HG03280 (cell line): ENCODE measurements at regions not wholly inside any gene's neighbourhood (a gene's known extent, or its start where the extent isn't known, plus 50 kb on each side); places are given as distances from the start of the nearest gene placed in this dataset.

Experiments
- ATAC-seq: cut with Tn5 transposase; IDR thresholded peaks from one replicate; pipeline ENCODE4 v1.9.1; 2021; ENCODE audit warnings: mild to moderate bottlenecking, moderate library complexity; ENCODE audit not compliant: unreplicated experiment

DNA sequence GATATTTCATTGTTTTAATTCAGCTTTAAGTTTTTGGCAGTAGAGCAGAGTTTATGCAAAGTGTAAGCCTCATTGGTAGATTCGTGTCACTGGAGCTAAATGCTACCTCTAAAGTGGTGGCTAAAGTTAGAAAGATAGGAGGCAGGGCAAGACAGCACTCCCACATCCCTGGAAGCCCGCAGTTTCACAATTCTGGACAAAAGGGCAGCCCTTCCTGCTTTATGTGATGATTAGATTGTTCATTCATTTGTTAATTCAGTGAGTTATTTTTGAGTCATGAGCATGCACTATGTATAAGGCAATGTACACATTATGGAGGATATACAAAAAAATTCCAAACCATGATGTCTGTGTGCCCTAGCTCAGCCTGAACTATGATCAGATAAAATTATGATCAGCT, 52.1 kb upstream of the EIF3M start:
- ATAC-seq = no peak

DNA sequence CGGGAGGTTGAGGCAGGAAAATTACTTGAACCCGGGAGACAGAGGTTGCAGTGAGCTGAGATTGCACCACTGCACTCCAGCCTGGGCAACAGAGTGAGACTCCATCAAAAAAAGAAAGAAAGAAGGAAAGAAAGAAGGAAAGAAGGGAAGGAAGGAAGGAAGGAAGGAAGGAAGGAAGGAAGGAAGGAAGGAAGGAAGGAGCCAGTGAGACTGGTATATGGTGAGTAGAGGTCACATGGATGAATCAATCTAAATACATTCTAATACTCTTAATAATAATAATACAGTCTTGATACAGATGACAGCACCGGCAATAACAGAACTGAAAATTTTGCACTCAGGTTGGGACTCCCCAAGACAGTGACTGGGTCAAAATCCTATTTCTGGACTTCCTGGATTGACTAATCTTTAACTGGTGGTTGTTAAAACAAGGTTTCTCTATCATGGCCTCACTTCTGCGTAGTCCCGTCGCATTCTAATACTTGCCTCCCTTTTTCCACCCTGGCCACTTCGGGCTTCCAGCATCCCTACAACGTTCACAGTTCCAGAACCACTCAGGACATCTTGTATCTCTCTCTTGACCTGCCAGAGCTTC, 53.5 kb upstream of the EIF3M start:
- peak; percentile 95 for ATAC-seq

DNA sequence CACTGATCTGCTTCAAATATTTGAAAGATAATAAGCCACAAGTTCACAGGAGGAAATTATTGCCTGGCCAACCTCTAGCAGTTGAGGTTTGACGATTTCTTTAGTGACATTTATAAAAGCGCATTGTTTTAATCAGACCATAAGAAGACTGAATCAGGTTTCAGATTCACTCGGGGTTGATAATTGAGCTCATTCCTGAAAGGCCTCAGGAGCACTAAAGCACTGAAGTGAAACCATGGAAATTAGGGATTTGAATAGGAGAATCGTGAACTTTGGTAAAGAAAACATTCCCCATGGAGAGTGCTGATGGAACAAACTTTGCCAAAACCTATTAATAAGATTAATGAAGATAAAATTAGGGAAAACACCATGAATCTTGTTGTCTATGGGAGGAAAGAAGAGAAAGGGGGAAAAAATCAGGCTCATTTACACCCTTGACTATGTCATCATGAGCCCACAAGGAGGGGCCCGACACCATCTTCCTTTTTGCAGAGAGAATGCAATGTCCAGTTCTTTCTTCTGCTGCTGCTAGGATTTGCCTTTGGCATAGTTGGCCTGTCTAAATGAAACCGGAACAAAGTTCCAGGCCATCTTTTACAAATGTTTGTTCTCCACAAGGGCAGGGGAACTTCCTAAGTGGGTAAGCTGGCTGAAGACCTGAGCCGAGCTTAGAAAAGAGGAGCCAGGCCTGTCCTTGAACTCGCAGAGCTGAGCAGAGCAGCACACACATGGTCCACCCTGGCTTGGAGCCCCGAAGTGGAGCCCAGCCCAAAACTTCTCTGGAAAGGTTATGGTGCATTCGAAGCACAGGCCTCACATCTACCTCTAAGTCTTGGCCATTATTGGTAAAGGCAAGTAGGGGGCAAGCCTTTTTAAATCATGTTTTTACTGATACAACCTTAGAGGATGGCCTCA, 56.1 kb upstream of the EIF3M start:
- ATAC-seq = no peak

DNA sequence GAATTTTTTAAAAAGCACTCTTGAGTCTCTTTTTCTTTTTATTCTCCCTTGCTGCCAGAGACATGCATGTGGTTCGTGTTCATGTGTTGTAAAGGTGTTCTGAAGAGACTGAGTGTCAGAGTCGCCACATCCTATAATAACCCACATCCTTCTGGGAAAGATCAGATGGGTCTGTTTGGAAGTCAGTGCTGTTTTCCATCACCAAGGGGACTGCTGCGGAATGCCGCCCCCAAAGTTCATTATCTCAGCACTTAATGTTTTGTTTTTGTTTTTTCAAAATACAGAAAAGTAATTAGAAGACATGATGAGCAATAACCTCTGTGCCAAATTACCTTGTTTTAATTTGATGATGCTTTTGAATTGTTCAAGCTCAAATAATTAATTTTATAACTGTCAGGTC, 56.9 kb upstream of the EIF3M start:
- no peak for ATAC-seq

DNA sequence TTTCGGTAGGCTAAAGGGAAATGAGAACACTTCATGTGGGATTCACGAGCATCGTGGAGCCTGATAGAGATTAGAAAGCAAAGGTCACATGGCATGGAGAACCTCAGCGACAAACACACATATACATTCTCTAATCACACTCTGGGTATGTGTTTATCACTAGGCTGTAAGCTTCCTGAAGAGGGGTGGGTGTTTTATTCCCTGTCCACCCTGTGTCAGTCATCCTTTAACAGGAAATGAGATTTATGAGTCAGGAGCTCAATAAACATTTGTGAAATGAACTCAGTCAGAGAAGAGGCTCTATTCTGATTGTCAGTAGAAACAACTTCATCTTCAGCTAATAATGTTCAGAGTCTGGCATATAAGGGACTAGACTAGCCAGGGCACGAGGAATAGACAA, 71.7 kb upstream of the EIF3M start:
- ATAC-seq = no peak

DNA sequence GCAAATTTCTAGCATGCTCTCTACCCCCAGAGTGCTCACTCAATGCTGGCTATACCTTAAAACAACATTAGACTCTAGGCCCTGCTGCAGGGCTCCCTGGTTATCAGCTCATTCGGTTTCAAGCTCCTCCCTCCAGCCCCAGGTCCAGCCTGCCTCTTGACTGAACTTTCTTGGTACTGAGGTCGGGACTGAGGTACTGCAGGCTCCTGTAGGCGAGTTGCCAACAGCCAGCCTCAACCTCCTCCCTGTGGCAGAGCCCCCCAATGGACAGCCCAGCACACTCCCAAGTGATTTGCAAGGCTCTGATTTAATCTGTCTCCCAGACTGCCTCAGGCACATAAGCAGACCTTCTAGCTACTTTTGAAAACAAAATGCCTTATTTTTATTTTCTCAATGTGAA, 73.6 kb upstream of the EIF3M start:
- no peak for ATAC-seq

DNA sequence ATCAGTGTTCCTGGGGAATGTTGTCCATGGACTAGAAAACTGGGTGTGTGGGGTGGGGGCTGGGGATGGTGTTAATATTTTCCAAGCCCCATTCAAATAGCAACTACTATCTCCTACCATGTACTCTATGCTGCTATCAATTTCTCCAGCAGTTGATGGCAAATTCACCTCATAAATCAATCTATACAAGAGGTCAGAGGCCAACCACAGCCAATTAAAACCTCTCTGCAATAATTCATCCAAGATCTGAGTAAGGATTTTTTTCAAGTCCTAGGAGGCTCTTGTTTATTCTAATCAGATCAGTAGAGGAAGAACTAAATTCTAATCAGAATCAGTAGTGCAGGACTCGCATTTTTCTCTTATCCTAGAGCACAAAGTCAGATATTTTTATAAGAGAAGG, 73.4 kb upstream of the WT1 start:
- no peak for ATAC-seq

DNA sequence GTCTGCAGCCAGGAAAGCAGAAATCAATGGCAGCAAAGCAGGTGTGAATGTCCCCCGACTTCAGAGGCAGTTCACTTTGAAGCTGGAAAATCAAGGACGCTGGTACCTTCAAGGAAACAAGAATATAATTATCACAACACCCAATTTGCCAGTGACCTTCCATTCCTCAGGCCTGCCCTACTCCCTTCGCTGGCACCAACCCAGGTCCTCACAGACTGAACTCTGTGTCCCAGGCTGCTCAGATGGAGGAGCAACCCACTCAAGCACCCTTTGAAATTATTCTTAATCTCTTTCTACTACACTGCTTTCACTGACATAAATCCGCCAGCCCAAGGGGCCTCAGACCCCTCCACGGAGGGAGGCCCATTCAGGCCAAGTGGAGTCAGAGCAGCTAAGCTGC, 64.7 kb upstream of the WT1 start:
- no peak for ATAC-seq

DNA sequence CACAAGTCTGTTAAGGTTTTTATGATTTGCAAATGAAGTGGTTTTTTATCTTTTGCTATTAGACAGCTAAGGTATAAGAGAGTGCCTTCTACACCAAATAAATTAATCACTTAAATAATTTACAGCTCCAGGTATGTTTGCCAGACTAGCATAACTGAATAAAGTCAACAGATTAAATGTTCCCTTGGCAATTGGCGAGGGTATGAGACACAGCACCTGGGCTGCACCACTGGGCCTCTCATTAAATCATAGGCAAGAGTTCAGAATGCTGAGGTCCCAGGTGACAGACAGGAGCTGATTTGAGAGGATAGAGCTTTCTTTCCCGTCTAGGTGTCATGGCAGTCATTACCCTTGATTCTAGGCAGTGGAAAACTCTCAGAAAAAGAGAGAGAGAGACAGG, 62.6 kb upstream of the WT1 start:
- ATAC-seq = no peak

DNA sequence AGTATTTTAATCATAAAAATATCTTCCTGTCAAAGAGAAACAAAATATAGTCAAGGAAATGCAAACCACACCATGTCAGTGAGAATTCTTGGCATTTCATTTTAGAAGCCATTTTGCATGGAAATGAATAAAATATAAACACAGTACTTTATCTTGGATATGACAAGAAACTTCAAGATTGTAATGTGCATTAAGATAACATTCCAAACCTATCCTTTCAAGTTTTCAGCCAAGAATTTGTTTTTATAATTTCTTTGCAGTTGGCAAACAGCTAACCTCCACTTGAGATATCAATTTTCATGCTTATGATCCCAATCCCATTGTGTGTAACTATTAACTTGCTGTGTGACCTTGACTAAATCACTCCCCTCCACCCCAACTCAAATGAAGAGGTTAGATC, 59.3 kb upstream of the WT1 start:
- ATAC-seq = no peak

DNA sequence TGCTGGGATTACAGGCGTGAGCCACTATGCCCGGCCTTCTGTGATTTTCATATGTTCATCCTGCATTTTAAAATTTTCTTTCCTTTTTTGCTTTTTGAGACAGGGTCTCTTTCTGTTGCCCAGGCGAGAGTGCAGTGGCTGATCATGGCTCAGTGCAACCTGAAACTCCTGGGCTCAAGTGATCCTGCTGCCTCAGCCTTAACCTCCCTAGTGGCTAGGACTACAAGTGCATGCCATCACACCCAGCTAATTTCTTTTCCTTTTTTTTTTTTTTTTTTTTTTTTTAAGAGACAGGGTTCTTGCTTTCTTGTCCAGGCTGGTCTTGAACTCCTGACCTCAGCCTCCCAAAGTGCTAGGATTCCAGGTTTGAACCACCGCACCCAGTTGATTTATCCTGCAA, 54.1 kb upstream of the WT1 start:
- ATAC-seq = no peak

DNA sequence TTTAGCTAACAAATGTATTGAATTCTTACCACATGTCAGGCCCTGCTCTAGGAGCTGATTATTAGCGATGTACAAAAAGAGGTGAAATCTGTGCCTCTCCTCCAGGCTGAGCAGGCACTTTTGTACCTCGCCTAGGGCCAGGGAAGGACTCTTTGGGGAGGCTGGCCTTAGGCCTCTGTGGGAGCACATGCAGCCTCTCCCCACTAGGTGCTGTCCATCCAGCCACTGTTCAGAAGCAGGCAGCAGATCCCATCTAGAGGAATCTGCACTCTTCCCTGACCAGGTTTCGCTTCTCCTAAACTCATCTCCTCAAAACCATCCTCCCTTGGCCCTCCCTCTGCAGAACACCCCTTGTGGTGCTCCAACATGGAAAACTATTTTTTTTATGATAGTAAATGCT, 51.9 kb upstream of the WT1 start:
- ATAC-seq = no peak

DNA sequence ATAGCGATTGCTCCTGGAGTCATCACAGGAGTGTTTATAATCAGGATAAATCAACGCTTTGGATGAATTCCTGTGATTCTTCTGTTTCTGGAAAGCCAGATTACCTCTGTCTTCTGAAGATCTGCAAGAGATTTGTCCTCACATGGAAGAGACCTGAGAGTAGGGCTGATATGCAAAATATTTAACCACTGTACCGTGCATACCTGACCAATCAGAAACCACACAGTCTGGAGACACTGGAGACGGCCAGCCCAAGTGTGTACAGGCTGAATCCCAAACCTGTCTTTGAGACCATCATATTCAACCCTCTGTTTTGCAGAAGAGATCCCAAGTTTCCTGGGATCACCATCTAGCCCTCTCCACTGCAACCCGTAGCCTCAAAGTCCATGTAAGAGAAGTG, 50.4 kb upstream of the WT1 start:
- ATAC-seq = no peak
